ENCODE measurements at regions not wholly inside any gene's neighbourhood (a gene's known extent, or its start where the extent isn't known, plus 50 kb on each side); places are given as distances from the start of the nearest gene placed in this dataset.

- TF ChIP-seq CTCF (conservative IDR thresholded peaks at IDR 0.05) (no peak), ZFX (IDR thresholded peaks at IDR 0.05) (no peak)
Measured at GRCh38 chr6:19214231-19214630, 622.9 kb upstream of the ID4 start.
